Bronchial epithelial cell (primary cell): ENCODE measurements at regions not wholly inside any gene's neighbourhood (a gene's known extent, or its start where the extent isn't known, plus 50 kb on each side); places are given as distances from the start of the nearest gene placed in this dataset.
"Not testable (repeated sequence)": the region's sequence is repeated elsewhere in the genome, so short reads cannot be mapped to it uniquely, and the experiment has no call there.

Source experiments
- DNase-seq: peaks from one replicate; pipeline ENCODE4 v3.0.0-alpha.2; 2010; ENCODE audit warnings: low read depth
- FAIRE-seq: peaks from 2 replicates; lab custom pipeline; 2011; peaks lifted over from hg19 to GRCh38; lab: Jason Lieb, UNC
- H3K27me3 ChIP-seq: 2 replicates; pipeline ENCODE4 v1.5.1; 2011; ENCODE audit warnings: low read length; ENCODE audit not compliant: control insufficient read depth, insufficient read depth
- H3K36me3 ChIP-seq: 2 replicates; pipeline ENCODE4 v1.5.1; 2011; ENCODE audit warnings: low read length; ENCODE audit not compliant: control insufficient read depth, insufficient read depth
- H3K4me3 ChIP-seq: 2 replicates; pipeline ENCODE4 v1.5.1; 2011; ENCODE audit warnings: mild to moderate bottlenecking, low read depth, low read length, control low read depth
- CTCF ChIP-seq: IDR thresholded peaks from 2 replicates; pipeline ENCODE4 v1.5.1; 2011; ENCODE audit warnings: mild to moderate bottlenecking, moderate library complexity, low read length, control low read depth, inconsistent platforms; ENCODE audit not compliant: insufficient read depth, severe bottlenecking

GRCh38 chr21:24428591-24429199, 1178.6 kb downstream of the MRPL39 start:
- Histone ChIP-seq H3K27me3 (no peaks in the 10 kb centered on the region), H3K4me3 (no peak overlapping the region), H3K36me3 (no peaks in the 10 kb centered on the region)
- DNase-seq (no peak), FAIRE-seq (no peak)
- TF ChIP-seq CTCF: no peak

GRCh38 chr21:24424776-24425175, 1182.5 kb downstream of the MRPL39 start:
- Histone ChIP-seq H3K36me3 (no peaks in the 10 kb centered on the region), H3K27me3 (no peaks in the 10 kb centered on the region), H3K4me3 (no peak overlapping the region)
- no peak for TF ChIP-seq CTCF
- no peak for DNase-seq
- no peak for FAIRE-seq

DNA sequence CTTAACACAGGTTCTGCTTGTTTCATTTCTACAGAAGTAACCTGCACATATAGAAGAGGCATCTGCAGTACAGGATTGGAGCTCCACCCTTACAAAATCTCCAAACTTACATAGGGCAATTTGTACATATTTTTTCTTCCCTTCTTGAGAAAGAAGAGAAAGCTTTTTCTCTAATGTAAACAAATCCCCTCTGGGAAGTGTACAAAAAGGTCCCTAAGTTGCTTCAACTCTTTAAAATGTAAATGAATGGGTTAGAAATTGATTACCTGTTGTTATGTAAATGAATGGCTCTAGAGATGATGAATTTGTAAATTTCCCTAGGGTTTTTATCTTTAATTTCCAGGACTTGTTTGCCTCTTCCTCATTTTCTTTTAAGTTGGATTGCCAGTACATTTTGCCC, 1183.7 kb downstream of the MRPL39 start:
- H3K4me3 ChIP-seq: no peak overlapping the region
- H3K36me3 ChIP-seq: no peaks in the 10 kb centered on the region
- H3K27me3 ChIP-seq: no peaks in the 10 kb centered on the region
- FAIRE-seq (no peak), DNase-seq (no peak)
- TF ChIP-seq CTCF: no peak

- FAIRE-seq: no peak
- DNase-seq: no peak
- H3K27me3 ChIP-seq: no peaks in the 10 kb centered on the region
- no peak for TF ChIP-seq CTCF
- H3K4me3 ChIP-seq: no peak overlapping the region
- H3K36me3 ChIP-seq: no peaks in the 10 kb centered on the region
Measured at GRCh38 chr21:24420689-24421088, 1186.6 kb downstream of the MRPL39 start.

DNA sequence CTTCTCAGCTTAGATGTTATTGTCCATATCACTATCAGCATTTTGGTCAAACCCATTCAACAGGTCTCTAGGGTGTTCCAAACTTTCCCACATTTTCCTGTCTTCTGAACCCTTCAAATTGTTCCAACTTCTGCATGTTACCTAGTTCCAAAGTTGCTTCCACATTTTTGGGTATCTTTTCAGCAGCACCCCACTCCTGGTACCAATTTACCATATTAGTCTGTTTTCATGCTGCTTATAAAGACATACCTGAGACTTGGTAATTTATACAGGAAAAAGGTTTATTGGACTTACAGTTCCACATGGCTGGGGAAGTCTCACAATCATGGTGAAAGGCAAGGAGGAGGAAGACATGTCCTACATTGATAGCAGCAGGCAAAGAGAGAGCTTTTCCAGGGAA, 1187.6 kb downstream of the MRPL39 start:
- H3K36me3 ChIP-seq, FAIRE-seq, H3K4me3 ChIP-seq, H3K27me3 ChIP-seq, DNase-seq: not testable (repeated sequence)

GRCh38 chr21:24418671-24419070, 1188.6 kb downstream of the MRPL39 start:
- DNase-seq (no peak), FAIRE-seq (no peak)
- Histone ChIP-seq H3K4me3 (no peak overlapping the region), H3K36me3 (no peaks in the 10 kb centered on the region), H3K27me3 (no peaks in the 10 kb centered on the region)
- TF ChIP-seq CTCF: no peak
